ENCODE measurements at regions not wholly inside any gene's neighbourhood (a gene's known extent, or its start where the extent isn't known, plus 50 kb on each side); places are given as distances from the start of the nearest gene placed in this dataset.

DNA sequence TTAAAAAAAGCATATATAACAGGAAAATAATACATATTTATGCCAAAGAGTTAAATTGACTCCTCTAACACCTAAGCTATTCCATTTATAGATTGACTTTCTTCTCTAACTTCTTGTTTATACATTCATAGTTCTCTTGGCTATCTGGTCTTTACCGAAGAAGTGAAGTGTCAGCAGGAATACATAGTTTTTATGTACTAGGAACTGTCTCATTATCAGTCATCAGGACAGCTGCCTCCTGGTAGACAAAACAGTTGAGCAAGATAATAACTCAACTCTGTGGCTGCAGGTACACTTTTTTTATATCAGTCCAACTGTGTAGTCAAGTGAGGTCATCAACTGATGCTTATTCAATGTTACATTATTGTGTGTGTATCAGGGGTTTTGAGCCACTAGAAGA, 1436.0 kb upstream of the NUDT12 start:
- TF ChIP-seq ZNF274 (IDR thresholded peaks at IDR 0.05; ENCODE audit: low read depth, low read length) (no peak), RAD21 (IDR thresholded peaks at IDR 0.05; ENCODE audit: low read depth) (no peak), SIN3A (IDR thresholded peaks at IDR 0.05; ENCODE audit: low read depth) (no peak), POLR2A (IDR thresholded peaks at IDR 0.05; ENCODE audit: borderline replicate concordance, extremely low read depth, insufficient read depth, insufficient read length) (no peak), CBX3 (IDR thresholded peaks at IDR 0.05; ENCODE audit: low read depth) (no peak), MAX (IDR thresholded peaks at IDR 0.05) (no peak), EZH2phosphoT487 (IDR thresholded peaks at IDR 0.05; ENCODE audit: borderline replicate concordance) (no peak), CEBPB (IDR thresholded peaks at IDR 0.05; ENCODE audit: low read depth) (no peak), ZFX (IDR thresholded peaks at IDR 0.05) (no peak), EZH2 (IDR thresholded peaks at IDR 0.05) (no peak), POLR2AphosphoS5 (IDR thresholded peaks at IDR 0.05; ENCODE audit: low read depth, low read length) (no peak), SRF (IDR thresholded peaks at IDR 0.05; ENCODE audit: low read depth) (no peak)
- TF ChIP-seq, protein P1, sequence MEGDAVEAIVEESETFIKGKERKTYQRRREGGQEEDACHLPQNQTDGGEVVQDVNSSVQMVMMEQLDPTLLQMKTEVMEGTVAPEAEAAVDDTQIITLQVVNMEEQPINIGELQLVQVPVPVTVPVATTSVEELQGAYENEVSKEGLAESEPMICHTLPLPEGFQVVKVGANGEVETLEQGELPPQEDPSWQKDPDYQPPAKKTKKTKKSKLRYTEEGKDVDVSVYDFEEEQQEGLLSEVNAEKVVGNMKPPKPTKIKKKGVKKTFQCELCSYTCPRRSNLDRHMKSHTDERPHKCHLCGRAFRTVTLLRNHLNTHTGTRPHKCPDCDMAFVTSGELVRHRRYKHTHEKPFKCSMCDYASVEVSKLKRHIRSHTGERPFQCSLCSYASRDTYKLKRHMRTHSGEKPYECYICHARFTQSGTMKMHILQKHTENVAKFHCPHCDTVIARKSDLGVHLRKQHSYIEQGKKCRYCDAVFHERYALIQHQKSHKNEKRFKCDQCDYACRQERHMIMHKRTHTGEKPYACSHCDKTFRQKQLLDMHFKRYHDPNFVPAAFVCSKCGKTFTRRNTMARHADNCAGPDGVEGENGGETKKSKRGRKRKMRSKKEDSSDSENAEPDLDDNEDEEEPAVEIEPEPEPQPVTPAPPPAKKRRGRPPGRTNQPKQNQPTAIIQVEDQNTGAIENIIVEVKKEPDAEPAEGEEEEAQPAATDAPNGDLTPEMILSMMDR (IDR thresholded peaks at IDR 0.05 in 2 of 3, conservative IDR thresholded peaks at IDR 0.05 in 1 of 3; ENCODE audit: borderline replicate concordance in 1 of 3, insufficient read depth in 1 of 3, low read depth in 2 of 3, low read length in 2 of 3) = no peak
- TF ChIP-seq, protein P2, sequence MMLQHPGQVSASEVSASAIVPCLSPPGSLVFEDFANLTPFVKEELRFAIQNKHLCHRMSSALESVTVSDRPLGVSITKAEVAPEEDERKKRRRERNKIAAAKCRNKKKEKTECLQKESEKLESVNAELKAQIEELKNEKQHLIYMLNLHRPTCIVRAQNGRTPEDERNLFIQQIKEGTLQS (IDR thresholded peaks at IDR 0.05) = no peak

Data from HCT116 (cell line).